Colonic mucosa (tissue), 4 donors: ENCODE measurements at regions not wholly inside any gene's neighbourhood (a gene's known extent, or its start where the extent isn't known, plus 50 kb on each side); places are given as distances from the start of the nearest gene placed in this dataset.

Source experiments
- DNase-seq: peaks from one replicate; pipeline ENCODE4 v3.0.0-alpha.2; 2020
- H3K27ac ChIP-seq: fragments of 200-600 bp; one replicate; pipeline ENCODE4 v1.8.0; 2021
- H3K27me3 ChIP-seq: fragments of 200-600 bp; one replicate; pipeline ENCODE4 v1.8.0; 2021
- H3K36me3 ChIP-seq: fragments of 200-600 bp; one replicate; pipeline ENCODE4 v1.8.0; 2021
- H3K4me1 ChIP-seq: fragments of 200-600 bp; one replicate; pipeline ENCODE4 v1.8.0; 2021; ENCODE audit warnings: mild to moderate bottlenecking
- H3K4me3 ChIP-seq: fragments of 200-600 bp; one replicate; pipeline ENCODE4 v1.8.0; 2021
- H3K9ac ChIP-seq, 2 donors: one replicate each; pipeline ENCODE4 v1.7.0; 2013; ENCODE audit warnings: control low read depth in 2 of 2, low read depth in 2 of 2, low read length in 2 of 2
- H3K9me3 ChIP-seq: fragments of 200-600 bp; one replicate; pipeline ENCODE4 v1.8.0; 2021
- intact Hi-C: fragments of 100-400 bp; cut with DNase I; formaldehyde crosslinking; loops from one replicate; pipeline ENCODE4 v1.14.1; 2022
- TF ChIP-seq, protein P1 (sequence below): fragments of 200-600 bp; IDR thresholded peaks from one replicate; pipeline ENCODE4 v1.8.0; 2022; ENCODE audit warnings: antibody characterized with exemption, mild to moderate bottlenecking
- donor health status: healthy.
- donor health status: DM: no; HTN: no; CAD: no.
- donor health status: DM: no; HTN: no; CAD: no.

- Histone ChIP-seq H3K9me3 (no peaks in the 10 kb centered on the region), H3K4me1 (no peaks in the 10 kb centered on the region), H3K27ac (no peak overlapping the region), H3K9ac (no peak overlapping the region), H3K27me3 (no peaks in the 10 kb centered on the region), H3K36me3 (no peaks in the 10 kb centered on the region), H3K4me3 (no peak overlapping the region)
- intact Hi-C loops, result no loop called here
- TF ChIP-seq, protein P1, sequence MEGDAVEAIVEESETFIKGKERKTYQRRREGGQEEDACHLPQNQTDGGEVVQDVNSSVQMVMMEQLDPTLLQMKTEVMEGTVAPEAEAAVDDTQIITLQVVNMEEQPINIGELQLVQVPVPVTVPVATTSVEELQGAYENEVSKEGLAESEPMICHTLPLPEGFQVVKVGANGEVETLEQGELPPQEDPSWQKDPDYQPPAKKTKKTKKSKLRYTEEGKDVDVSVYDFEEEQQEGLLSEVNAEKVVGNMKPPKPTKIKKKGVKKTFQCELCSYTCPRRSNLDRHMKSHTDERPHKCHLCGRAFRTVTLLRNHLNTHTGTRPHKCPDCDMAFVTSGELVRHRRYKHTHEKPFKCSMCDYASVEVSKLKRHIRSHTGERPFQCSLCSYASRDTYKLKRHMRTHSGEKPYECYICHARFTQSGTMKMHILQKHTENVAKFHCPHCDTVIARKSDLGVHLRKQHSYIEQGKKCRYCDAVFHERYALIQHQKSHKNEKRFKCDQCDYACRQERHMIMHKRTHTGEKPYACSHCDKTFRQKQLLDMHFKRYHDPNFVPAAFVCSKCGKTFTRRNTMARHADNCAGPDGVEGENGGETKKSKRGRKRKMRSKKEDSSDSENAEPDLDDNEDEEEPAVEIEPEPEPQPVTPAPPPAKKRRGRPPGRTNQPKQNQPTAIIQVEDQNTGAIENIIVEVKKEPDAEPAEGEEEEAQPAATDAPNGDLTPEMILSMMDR, result no peak
- DNase-seq, result no peak
These were observed 124.0 kb downstream of the ESM1 start for GRCh38 chr5:54861212-54861894.

DNA sequence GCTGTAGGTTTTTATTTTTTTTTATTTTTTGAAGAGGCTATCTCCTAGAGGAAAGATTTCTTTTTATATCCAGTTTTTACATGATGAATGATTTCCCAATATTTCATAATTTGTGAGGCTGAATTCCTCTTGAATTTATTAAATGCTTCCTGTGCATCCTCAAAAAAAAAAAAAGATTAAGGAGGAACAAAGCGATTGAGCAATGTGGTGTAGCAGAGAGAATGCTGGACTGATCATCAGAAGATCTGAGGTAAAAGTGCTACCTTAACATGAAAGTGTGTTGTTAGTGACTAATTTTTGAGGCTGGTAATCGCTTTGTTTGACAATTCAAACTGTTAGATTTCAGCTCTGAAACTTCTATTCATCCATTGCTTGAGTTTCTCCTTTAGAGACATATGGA, 125.1 kb downstream of the ESM1 start:
- intact Hi-C loops, result no loop called here
- H3K4me1 ChIP-seq, result no peaks in the 10 kb centered on the region
- H3K9ac ChIP-seq, result no peak overlapping the region
- no peak for DNase-seq
- H3K4me3 ChIP-seq, result no peak overlapping the region
- no peaks in the 10 kb centered on the region for H3K27me3 ChIP-seq
- H3K9me3 ChIP-seq, result no peaks in the 10 kb centered on the region
- H3K36me3 ChIP-seq, result no peaks in the 10 kb centered on the region
- no peak overlapping the region for H3K27ac ChIP-seq
- TF ChIP-seq, protein P1, result no peak

DNA sequence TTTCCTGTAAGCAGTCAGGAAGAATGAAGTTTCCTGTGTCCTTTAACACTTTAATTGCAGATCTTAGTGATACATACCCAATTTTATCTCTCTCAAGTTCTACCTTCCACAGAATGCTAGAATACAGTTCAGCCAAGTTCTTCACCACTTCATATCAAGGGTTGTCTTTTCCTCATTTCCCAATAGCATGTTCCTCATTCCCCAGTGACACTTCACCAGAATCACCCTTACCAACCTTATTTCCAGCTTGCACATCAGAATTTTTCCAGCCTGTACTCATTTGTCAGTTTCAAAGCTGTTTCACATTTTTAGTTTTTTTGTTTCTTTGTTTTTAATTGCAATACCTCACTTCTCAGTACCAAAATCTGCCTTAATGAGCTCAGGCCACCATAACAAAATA, 126.1 kb downstream of the ESM1 start:
- DNase-seq, result no peak
- TF ChIP-seq, protein P1, result no peak
- Histone ChIP-seq H3K4me1 (no peaks in the 10 kb centered on the region), H3K27ac (no peak overlapping the region), H3K36me3 (no peaks in the 10 kb centered on the region), H3K4me3 (no peak overlapping the region), H3K9ac (no peak overlapping the region), H3K27me3 (no peaks in the 10 kb centered on the region), H3K9me3 (no peaks in the 10 kb centered on the region)
- intact Hi-C loops, result no loop called here

- Histone ChIP-seq H3K27ac (no peak overlapping the region), H3K9ac (no peak overlapping the region), H3K36me3 (no peaks in the 10 kb centered on the region), H3K27me3 (no peaks in the 10 kb centered on the region), H3K4me3 (no peak overlapping the region), H3K9me3 (no peaks in the 10 kb centered on the region), H3K4me1 (no peaks in the 10 kb centered on the region)
- intact Hi-C loops, result no loop called here
- DNase-seq, result no peak
- TF ChIP-seq, protein P1, result no peak
These were observed 130.4 kb downstream of the ESM1 start for GRCh38 chr5:54854883-54855581.

DNA sequence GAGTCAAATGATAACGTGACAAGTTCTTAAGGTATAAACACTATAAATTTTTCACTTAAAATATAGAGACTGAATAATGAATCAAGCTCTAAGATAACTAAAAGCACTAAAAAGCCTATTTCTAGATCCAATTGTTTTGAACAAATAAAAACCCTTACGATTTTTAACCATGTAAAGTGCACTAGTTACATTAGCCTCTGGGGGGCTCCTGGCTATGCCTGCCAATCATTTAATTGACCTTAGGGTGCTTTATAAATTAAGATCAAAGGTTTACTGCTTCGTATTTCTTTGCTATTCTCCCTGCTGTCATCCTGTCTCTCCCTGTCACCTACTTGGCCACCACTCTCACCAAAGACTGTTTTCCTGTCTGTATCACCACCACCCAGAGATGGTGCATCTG, 133.4 kb downstream of the ESM1 start:
- TF ChIP-seq, protein P1, result no peak
- no peaks in the 10 kb centered on the region for H3K4me1 ChIP-seq
- H3K9ac ChIP-seq, result no peak overlapping the region
- H3K9me3 ChIP-seq, result no peaks in the 10 kb centered on the region
- H3K4me3 ChIP-seq, result no peak overlapping the region
- no peaks in the 10 kb centered on the region for H3K27me3 ChIP-seq
- no peak for DNase-seq
- no peaks in the 10 kb centered on the region for H3K36me3 ChIP-seq
- intact Hi-C loops, result no loop called here
- no peak overlapping the region for H3K27ac ChIP-seq
